HCT116 (cell line): ENCODE measurements at regions not wholly inside any gene's neighbourhood (a gene's known extent, or its start where the extent isn't known, plus 50 kb on each side); places are given as distances from the start of the nearest gene placed in this dataset.

Source experiments
- ATAC-seq: fragments of 200-7000 bp; cut with Tn5 transposase; 2 replicates; pipeline ENCODE4 v1.9.1; 2020; ENCODE audit warnings: mild to moderate bottlenecking, moderate library complexity
- BruUV-seq: library from RNA; stranded (reverse); fragments of 400-500 nt; replicated peaks from 2 replicates; lab custom pipeline; 2021; lab: Mats Ljungman, UMichigan
- CTCF ChIA-PET: fragments of 300-600 bp; sonication (Branson Sonifier 250); formaldehyde crosslinking; loops from one replicate; lab custom pipeline; 2021; ENCODE audit warnings: antibody characterized with exemption; lab: Charles Lee
- POLR2A ChIA-PET: fragments of 300-600, 350-600 bp; sonication (Branson Sonifier 250); formaldehyde crosslinking; loops from one replicate; lab custom pipeline; 2021; ENCODE audit warnings: antibody characterized with exemption; lab: Charles Lee
- RAD21 ChIA-PET, 2 experiments: fragments of 300-600 bp; sonication (Branson Sonifier 250); formaldehyde crosslinking; loops; one replicate each; lab custom pipeline; 2023; ENCODE audit warnings: low total read pairs in 2 of 2; ENCODE audit not compliant: uncharacterized antibody in 2 of 2, unreplicated experiment in 2 of 2, low non-redundant PET in 1 of 2; lab: Charles Lee
- DNase-seq: peaks from one replicate; pipeline ENCODE4 v3.0.0-alpha.2; 2010; ENCODE audit warnings: low read depth, low spot score
- H2AFZ ChIP-seq: fragments of 200-600 bp; shearing (Covaris generic), sonication (generic); 2 replicates; pipeline ENCODE4 v1.6.1; 2017; ENCODE audit warnings: low read depth, mixed run types, mixed read lengths, antibody characterized with exemption, low read length; ENCODE audit not compliant: poor library complexity, severe bottlenecking
- H3K27ac ChIP-seq: 2 replicates; pipeline ENCODE4 v1.5.1; 2012; ENCODE audit warnings: low read depth, low read length
- H3K27me3 ChIP-seq: fragments of 200-600 bp; sonication (generic); 2 replicates; pipeline ENCODE4 v1.6.1; 2016; ENCODE audit warnings: mixed run types, low read length, mixed read lengths; ENCODE audit not compliant: insufficient read depth
- H3K36me3 ChIP-seq, 2 experiments: fragments of 200-500 bp in 1 of 2; fragments of 200-600 bp in 1 of 2; sonication (Bioruptor generic) in 1 of 2; sonication (generic) in 1 of 2; 2 replicates each; pipeline versions ENCODE4 v1.5.1 to v1.6.1; 2014 to 2016; ENCODE audit warnings: low read length in 2 of 2, inconsistent platforms in 1 of 2, mixed read lengths in 1 of 2, mixed run types in 1 of 2; ENCODE audit not compliant: insufficient read depth in 2 of 2, control insufficient read depth in 1 of 2
- H3K4me1 ChIP-seq, 2 experiments: fragments of 200-600 bp in 1 of 2; sonication (generic) in 1 of 2; 2 replicates each; pipeline versions ENCODE4 v1.5.1 to v1.6.1; 2012 to 2017; ENCODE audit warnings: low read length in 2 of 2, inconsistent platforms in 1 of 2, mild to moderate bottlenecking in 1 of 2, mixed read lengths in 1 of 2, mixed run types in 1 of 2, moderate library complexity in 1 of 2; ENCODE audit not compliant: insufficient read depth in 2 of 2, control insufficient read depth in 1 of 2
- H3K4me2 ChIP-seq: fragments of 200-600 bp; sonication (generic); 2 replicates; pipeline ENCODE4 v1.6.1; 2017; ENCODE audit warnings: mixed run types, low read length, mixed read lengths
- H3K4me3 ChIP-seq, 2 experiments: fragments of 200-600 bp in 1 of 2; sonication (generic) in 1 of 2; replicated peaks in 1 of 2; 2 replicates each; pipeline ENCODE4 v1.5.1; 2011 to 2016; ENCODE audit warnings: low read length in 2 of 2, control low read depth in 1 of 2, low read depth in 1 of 2, mild to moderate bottlenecking in 1 of 2, mixed read lengths in 1 of 2, mixed run types in 1 of 2
- H3K79me2 ChIP-seq: fragments of 200-600 bp; sonication (generic); 2 replicates; pipeline ENCODE4 v1.6.1; 2017; ENCODE audit warnings: mild to moderate bottlenecking, mixed run types, low read length, moderate library complexity, mixed read lengths; ENCODE audit not compliant: insufficient read depth
- H3K9ac ChIP-seq: fragments of 200-600 bp; sonication (generic); 2 replicates; pipeline ENCODE4 v1.6.1; 2016; ENCODE audit warnings: low read length, mixed read lengths
- H3K9me2 ChIP-seq: fragments of 200-600 bp; sonication (generic), shearing (Covaris generic); 2 replicates; pipeline ENCODE4 v1.6.1; 2017; ENCODE audit warnings: mixed run types, mild to moderate bottlenecking, moderate library complexity; ENCODE audit not compliant: insufficient read depth
- H3K9me3 ChIP-seq, 2 experiments: fragments of 200-500 bp in 1 of 2; fragments of 200-600 bp in 1 of 2; sonication (Bioruptor generic) in 1 of 2; sonication (generic) in 1 of 2; 2 replicates each; pipeline ENCODE4 v1.6.1; 2014 to 2017; ENCODE audit warnings: low read length in 2 of 2, mixed read lengths in 2 of 2, inconsistent platforms in 1 of 2, low read depth in 1 of 2, mild to moderate bottlenecking in 1 of 2, mixed run types in 1 of 2, moderate library complexity in 1 of 2; ENCODE audit not compliant: control insufficient read depth in 1 of 2, insufficient read depth in 1 of 2
- H4K20me1 ChIP-seq: fragments of 200-600 bp; sonication (generic), shearing (Covaris generic); 2 replicates; pipeline ENCODE4 v1.6.1; 2017; ENCODE audit warnings: mixed run types, mild to moderate bottlenecking, moderate library complexity; ENCODE audit not compliant: insufficient read depth
- CBX3 ChIP-seq: IDR thresholded peaks from 2 replicates; pipeline ENCODE4 v1.6.1; 2012; ENCODE audit warnings: low read depth
- CEBPB ChIP-seq: IDR thresholded peaks from 2 replicates; pipeline ENCODE4 v1.6.1; 2012; ENCODE audit warnings: low read depth
- EGR1 ChIP-seq: IDR thresholded peaks from 2 replicates; pipeline ENCODE4 v1.6.1; 2012; ENCODE audit warnings: low read depth
- EZH2 ChIP-seq: fragments of 200-600 bp; sonication (generic); IDR thresholded peaks from 2 replicates; pipeline ENCODE4 v1.6.1; 2017; ENCODE audit warnings: antibody characterized with exemption, mixed run types
- EZH2phosphoT487 ChIP-seq: fragments of 200-600 bp; IDR thresholded peaks from 2 replicates; pipeline ENCODE4 v1.6.1; 2018; ENCODE audit warnings: antibody characterized with exemption, borderline replicate concordance
- FOSL1 ChIP-seq: IDR thresholded peaks from 2 replicates; pipeline ENCODE4 v1.6.1; 2012; ENCODE audit warnings: low read depth
- JUND ChIP-seq: IDR thresholded peaks from 2 replicates; pipeline ENCODE4 v1.6.1; 2012
- POLR2A ChIP-seq: IDR thresholded peaks from 2 replicates; pipeline ENCODE4 v1.7.0; 2011; ENCODE audit warnings: borderline replicate concordance; ENCODE audit not compliant: insufficient read depth, insufficient read length; ENCODE audit errors: extremely low read depth
- RAD21 ChIP-seq: IDR thresholded peaks from 2 replicates; pipeline ENCODE4 v1.6.1; 2012; ENCODE audit warnings: low read depth, mild to moderate bottlenecking
- SIN3A ChIP-seq: IDR thresholded peaks from 2 replicates; pipeline ENCODE4 v1.6.1; 2012; ENCODE audit warnings: low read depth
- SRF ChIP-seq: IDR thresholded peaks from 2 replicates; pipeline ENCODE4 v1.6.1; 2012; ENCODE audit warnings: low read depth
- YY1 ChIP-seq: IDR thresholded peaks from 2 replicates; pipeline ENCODE4 v1.6.1; 2011; ENCODE audit warnings: low read length, low read depth, moderate library complexity, mild to moderate bottlenecking; ENCODE audit not compliant: insufficient replicate concordance; ENCODE audit errors: extremely low read depth
- ZNF274 ChIP-seq: fragments of 200-500 bp; sonication (Bioruptor generic); IDR thresholded peaks from 2 replicates; pipeline ENCODE4 v1.6.1; 2014; ENCODE audit warnings: mild to moderate bottlenecking, low read depth, low read length, inconsistent platforms
- intact Hi-C: fragments of 100-400 bp; cut with micrococcal nuclease; formaldehyde crosslinking; loops from 2 replicates; pipeline ENCODE4 v1.10.0; 2022
- TF ChIP-seq, protein P1 (sequence below): IDR thresholded peaks from 2 replicates; pipeline ENCODE4 v1.6.1; 2012
- TF ChIP-seq, protein P2 (sequence below), 3 experiments: fragments of 200-600 bp in 1 of 3; sonication (generic) in 1 of 3; IDR thresholded peaks in 2 of 3; conservative IDR thresholded peaks in 1 of 3; 2 replicates each; pipeline ENCODE4 v1.5.1; 2012 to 2017; ENCODE audit warnings: low read depth in 2 of 3, low read length in 2 of 3, antibody characterized with exemption in 1 of 3, borderline replicate concordance in 1 of 3, control low read depth in 1 of 3, mild to moderate bottlenecking in 1 of 3, mixed read lengths in 1 of 3, mixed run types in 1 of 3, moderate library complexity in 1 of 3; ENCODE audit not compliant: insufficient read depth in 1 of 3

DNA sequence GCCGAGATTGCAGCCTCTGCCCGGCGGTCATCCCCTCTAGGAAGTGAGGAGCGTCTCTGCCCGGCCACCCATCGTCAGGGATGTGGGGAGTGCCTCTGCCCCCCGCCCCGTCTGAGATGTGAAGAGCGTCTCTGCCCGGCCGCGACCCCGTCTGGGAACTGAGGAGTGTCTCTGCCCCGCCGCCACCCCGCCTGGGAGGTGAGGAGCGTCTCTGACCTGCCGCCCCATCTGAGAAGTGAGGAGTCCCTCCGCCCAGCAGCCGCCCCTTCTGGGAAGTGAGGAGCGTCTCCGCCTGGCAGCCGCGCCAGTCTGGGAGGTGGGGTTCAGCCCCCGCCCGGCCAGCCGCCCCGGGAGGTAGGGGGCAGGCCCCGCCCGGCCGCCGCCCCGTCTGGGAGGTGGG is 544.0 kb downstream of the CCER1 start:
- no TSS peak for BruUV-seq
- TF ChIP-seq, protein P1, sequence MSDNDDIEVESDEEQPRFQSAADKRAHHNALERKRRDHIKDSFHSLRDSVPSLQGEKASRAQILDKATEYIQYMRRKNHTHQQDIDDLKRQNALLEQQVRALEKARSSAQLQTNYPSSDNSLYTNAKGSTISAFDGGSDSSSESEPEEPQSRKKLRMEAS = no peak
- TF ChIP-seq EZH2 = no peak
- no peak for TF ChIP-seq FOSL1
- TF ChIP-seq SIN3A = no peak
- no peak for TF ChIP-seq ZNF274
- TF ChIP-seq EZH2phosphoT487 = no peak
- no peak for TF ChIP-seq CBX3
- TF ChIP-seq EGR1 = no peak
- TF ChIP-seq YY1 = no peak
- TF ChIP-seq CEBPB = no peak
- TF ChIP-seq POLR2A = no peak
- no peak for TF ChIP-seq SRF
- no peak for TF ChIP-seq JUND
- no peaks in the 10 kb centered on the region for H4K20me1 ChIP-seq
- no peak for ATAC-seq
- ChIA-PET RAD21 (no interaction called here), CTCF (no interaction called here), POLR2A (no interaction called here)
- no peak overlapping the region for H3K4me3 ChIP-seq
- H3K27ac ChIP-seq = no peak overlapping the region
- no peaks in the 10 kb centered on the region for H3K27me3 ChIP-seq
- H3K9ac ChIP-seq = no peak overlapping the region
- H3K9me3 ChIP-seq = no peaks in the 10 kb centered on the region
- intact Hi-C loops = no loop called here
- no peaks in the 10 kb centered on the region for H3K9me2 ChIP-seq
- no peak overlapping the region for H3K4me2 ChIP-seq
- no peaks in the 10 kb centered on the region for H3K4me1 ChIP-seq
- DNase-seq = no peak
- H3K79me2 ChIP-seq = no peaks in the 10 kb centered on the region
- no peak overlapping the region for H2AFZ ChIP-seq
- H3K36me3 ChIP-seq = no peaks in the 10 kb centered on the region

DNA sequence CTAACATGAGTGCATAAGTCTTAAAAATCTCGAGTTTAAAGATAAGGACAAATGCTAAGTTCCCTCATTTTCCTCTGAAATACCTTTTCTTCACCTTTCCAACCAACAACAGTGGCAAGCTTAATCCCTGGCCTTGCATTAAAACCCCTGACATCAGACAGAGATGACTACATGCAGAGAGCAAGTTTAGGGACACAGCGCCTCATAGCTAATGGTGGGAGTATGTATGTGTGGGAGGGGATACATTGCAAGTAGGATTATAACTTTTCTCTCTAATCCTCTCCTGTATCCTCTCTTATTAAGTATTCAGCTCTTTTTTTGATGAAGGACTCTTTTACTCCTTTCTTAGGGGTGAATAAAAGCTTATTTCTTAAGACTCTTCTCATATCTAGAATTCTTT is 547.1 kb downstream of the CCER1 start:
- no peak overlapping the region for H3K27ac ChIP-seq
- ChIA-PET POLR2A (no interaction called here), RAD21 (no interaction called here)
- peak overlapping the region; percentile 26 for H2AFZ ChIP-seq
- DNase-seq = peak; percentile 1
- H3K4me3 ChIP-seq = no peak overlapping the region
- TF ChIP-seq CEBPB = no peak
- no peak for TF ChIP-seq SIN3A
- TF ChIP-seq RAD21 = peak; percentile 32; the same call in 1 of the 2 replicates
- TF ChIP-seq ZNF274 = no peak
- TF ChIP-seq, protein P2, sequence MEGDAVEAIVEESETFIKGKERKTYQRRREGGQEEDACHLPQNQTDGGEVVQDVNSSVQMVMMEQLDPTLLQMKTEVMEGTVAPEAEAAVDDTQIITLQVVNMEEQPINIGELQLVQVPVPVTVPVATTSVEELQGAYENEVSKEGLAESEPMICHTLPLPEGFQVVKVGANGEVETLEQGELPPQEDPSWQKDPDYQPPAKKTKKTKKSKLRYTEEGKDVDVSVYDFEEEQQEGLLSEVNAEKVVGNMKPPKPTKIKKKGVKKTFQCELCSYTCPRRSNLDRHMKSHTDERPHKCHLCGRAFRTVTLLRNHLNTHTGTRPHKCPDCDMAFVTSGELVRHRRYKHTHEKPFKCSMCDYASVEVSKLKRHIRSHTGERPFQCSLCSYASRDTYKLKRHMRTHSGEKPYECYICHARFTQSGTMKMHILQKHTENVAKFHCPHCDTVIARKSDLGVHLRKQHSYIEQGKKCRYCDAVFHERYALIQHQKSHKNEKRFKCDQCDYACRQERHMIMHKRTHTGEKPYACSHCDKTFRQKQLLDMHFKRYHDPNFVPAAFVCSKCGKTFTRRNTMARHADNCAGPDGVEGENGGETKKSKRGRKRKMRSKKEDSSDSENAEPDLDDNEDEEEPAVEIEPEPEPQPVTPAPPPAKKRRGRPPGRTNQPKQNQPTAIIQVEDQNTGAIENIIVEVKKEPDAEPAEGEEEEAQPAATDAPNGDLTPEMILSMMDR (IDR thresholded peaks at IDR 0.05 in 2 of 3, conservative IDR thresholded peaks at IDR 0.05 in 1 of 3; ENCODE audit: borderline replicate concordance in 1 of 3, insufficient read depth in 1 of 3, low read depth in 2 of 3, low read length in 2 of 3) = peak in 2 of 3 experiments; percentile 10; a peak in 2 of 6 replicates
- TF ChIP-seq, all 23 proteins: peak for 2
- intact Hi-C loops = no loop called here
- Histone ChIP-seq H3K36me3 (no peaks in the 10 kb centered on the region), H3K79me2 (no peaks in the 10 kb centered on the region), H3K4me2 (no peak overlapping the region), H3K9ac (no peak overlapping the region), H3K4me1 (no peaks in the 10 kb centered on the region), H3K27me3 (no peaks in the 10 kb centered on the region), H3K9me3 (no peaks in the 10 kb centered on the region), H4K20me1 (no peaks in the 10 kb centered on the region), H3K9me2 (no peaks in the 10 kb centered on the region; the same call in 1 of the 2 replicates)
- ATAC-seq = no peak
- BruUV-seq = no TSS peak
- CTCF ChIA-PET = no interaction called here
